Fibroblast of lung (primary cell): ENCODE measurements at regions not wholly inside any gene's neighbourhood (a gene's known extent, or its start where the extent isn't known, plus 50 kb on each side); places are given as distances from the start of the nearest gene placed in this dataset.

Experiments
- DNase-seq, 2 donors: peaks; one replicate each; pipeline versions ENCODE4 v3.0.0 to v3.0.0-alpha.2; 2010; ENCODE audit warnings: low read depth in 2 of 2
- H2AFZ ChIP-seq: 2 replicates; pipeline ENCODE4 v1.5.1; 2012; ENCODE audit warnings: low read length, control low read depth, inconsistent platforms
- H3K27ac ChIP-seq: 2 replicates; pipeline ENCODE4 v1.5.1; 2011; ENCODE audit warnings: low read length, control low read depth; ENCODE audit not compliant: insufficient read depth
- H3K27me3 ChIP-seq: 2 replicates; pipeline ENCODE4 v1.5.1; 2011; ENCODE audit warnings: mild to moderate bottlenecking, low read length; ENCODE audit not compliant: control insufficient read depth, insufficient read depth
- H3K36me3 ChIP-seq: 2 replicates; pipeline ENCODE4 v1.5.1; 2011; ENCODE audit warnings: low read length; ENCODE audit not compliant: control insufficient read depth, insufficient read depth
- H3K4me1 ChIP-seq: 2 replicates; pipeline ENCODE4 v1.5.1; 2011; ENCODE audit warnings: low read length; ENCODE audit not compliant: control insufficient read depth, insufficient read depth; ENCODE audit errors: extremely low read depth
- H3K4me2 ChIP-seq: 2 replicates; pipeline ENCODE4 v1.5.1; 2011; ENCODE audit warnings: low read length, control low read depth; ENCODE audit not compliant: insufficient read depth; ENCODE audit errors: extremely low read depth
- H3K4me3 ChIP-seq, 4 experiments: fragments of 200-600 bp in 1 of 4; sonication (generic) in 1 of 4; replicated peaks in 1 of 4; 2 replicates each; pipeline ENCODE4 v1.5.1; 2011 to 2016; ENCODE audit warnings: low read length in 4 of 4, low read depth in 3 of 4, mild to moderate bottlenecking in 3 of 4, control low read depth in 2 of 4, inconsistent platforms in 1 of 4, mixed read lengths in 1 of 4; ENCODE audit not compliant: insufficient read depth in 1 of 4; ENCODE audit errors: control extremely low read depth in 1 of 4
- H3K79me2 ChIP-seq: 2 replicates; pipeline ENCODE4 v1.5.1; 2012; ENCODE audit warnings: mild to moderate bottlenecking, low read length, inconsistent platforms; ENCODE audit not compliant: control insufficient read depth, insufficient read depth
- H3K9ac ChIP-seq: 2 replicates; pipeline ENCODE4 v1.5.1; 2011; ENCODE audit warnings: mild to moderate bottlenecking, low read length, control low read depth; ENCODE audit not compliant: insufficient read depth
- H3K9me3 ChIP-seq: 2 replicates; pipeline ENCODE4 v1.5.1; 2012; ENCODE audit warnings: low read depth, low read length; ENCODE audit not compliant: control insufficient read depth, insufficient read depth
- H4K20me1 ChIP-seq: 2 replicates; pipeline ENCODE4 v1.5.1; 2011; ENCODE audit warnings: low read length; ENCODE audit not compliant: control insufficient read depth, insufficient read depth; ENCODE audit errors: extremely low read depth
- CTCF ChIP-seq, 2 donors: IDR thresholded peaks in 1 of 2; conservative IDR thresholded peaks in 1 of 2; 1 replicate in 1 of 2; 2 replicates in 1 of 2; pipeline ENCODE4 v1.5.1; 2011 to 2012; ENCODE audit warnings: low read length in 2 of 2, control low read depth in 1 of 2, inconsistent platforms in 1 of 2, low read depth in 1 of 2, mild to moderate bottlenecking in 1 of 2
- EZH2 ChIP-seq: IDR thresholded peaks from 2 replicates; pipeline ENCODE4 v1.5.1; 2012; ENCODE audit warnings: low read length, control low read depth, mild to moderate bottlenecking; ENCODE audit errors: missing control alignments

DNA sequence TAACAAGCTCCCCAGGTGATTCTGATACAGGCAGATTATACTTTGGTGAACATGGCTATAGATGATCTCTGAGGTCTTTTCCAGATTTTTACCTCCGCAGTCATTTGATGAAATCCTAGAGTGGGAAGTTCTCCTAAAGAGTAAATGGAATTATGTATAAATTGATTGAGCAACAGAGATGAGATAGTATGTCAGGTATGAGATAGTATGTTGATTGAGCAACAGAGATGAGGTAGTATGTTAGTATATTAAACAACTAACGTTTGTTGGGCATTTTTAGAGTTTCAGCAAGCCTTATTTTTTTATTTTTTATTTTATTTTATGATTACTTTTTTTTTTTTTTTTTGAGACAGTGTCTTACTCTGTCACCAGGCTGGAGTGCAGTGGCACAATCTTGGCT, 265.0 kb upstream of the SOX2 start:
- Histone ChIP-seq H3K9me3 (no peaks in the 10 kb centered on the region), H4K20me1 (no peaks in the 10 kb centered on the region), H3K4me1 (no peaks in the 10 kb centered on the region), H3K27ac (no peak overlapping the region), H3K9ac (no peak overlapping the region), H3K79me2 (no peaks in the 10 kb centered on the region), H3K4me3 (no peak overlapping the region), H3K27me3 (no peaks in the 10 kb centered on the region), H2AFZ (no peak overlapping the region), H3K36me3 (no peaks in the 10 kb centered on the region), H3K4me2 (no peak overlapping the region)
- TF ChIP-seq EZH2 (no peak), CTCF (conservative IDR thresholded peaks at IDR 0.05 in 1 of 2, IDR thresholded peaks at IDR 0.05 in 1 of 2; ENCODE audit: low read depth in 1 of 2, low read length in 2 of 2) (no peak)
- no peak for DNase-seq

- H3K4me3 ChIP-seq, result no peak overlapping the region
- no peaks in the 10 kb centered on the region for H3K4me1 ChIP-seq
- H3K9ac ChIP-seq, result no peak overlapping the region
- H3K27me3 ChIP-seq, result no peaks in the 10 kb centered on the region
- H3K9me3 ChIP-seq, result no peaks in the 10 kb centered on the region
- no peaks in the 10 kb centered on the region for H3K79me2 ChIP-seq
- no peaks in the 10 kb centered on the region for H4K20me1 ChIP-seq
- no peaks in the 10 kb centered on the region for H3K36me3 ChIP-seq
- H3K4me2 ChIP-seq, result no peak overlapping the region
- no peak for DNase-seq
- no peak overlapping the region for H3K27ac ChIP-seq
- no peak overlapping the region for H2AFZ ChIP-seq
- TF ChIP-seq CTCF (conservative IDR thresholded peaks at IDR 0.05 in 1 of 2, IDR thresholded peaks at IDR 0.05 in 1 of 2; ENCODE audit: low read depth in 1 of 2, low read length in 2 of 2) (no peak), EZH2 (no peak)
Measured at GRCh38 chr3:181442066-181442465, 269.7 kb upstream of the SOX2 start.

- DNase-seq, result no peak
- H3K4me2 ChIP-seq, result no peak overlapping the region
- no peaks in the 10 kb centered on the region for H3K9me3 ChIP-seq
- H3K27ac ChIP-seq, result no peak overlapping the region
- H4K20me1 ChIP-seq, result no peaks in the 10 kb centered on the region
- no peaks in the 10 kb centered on the region for H3K4me1 ChIP-seq
- no peaks in the 10 kb centered on the region for H3K27me3 ChIP-seq
- H2AFZ ChIP-seq, result no peak overlapping the region
- no peaks in the 10 kb centered on the region for H3K36me3 ChIP-seq
- no peak overlapping the region for H3K4me3 ChIP-seq
- TF ChIP-seq CTCF (conservative IDR thresholded peaks at IDR 0.05 in 1 of 2, IDR thresholded peaks at IDR 0.05 in 1 of 2; ENCODE audit: low read depth in 1 of 2, low read length in 2 of 2), result no peak
- TF ChIP-seq EZH2, result no peak
- H3K79me2 ChIP-seq, result no peaks in the 10 kb centered on the region
- no peak overlapping the region for H3K9ac ChIP-seq
Measured at GRCh38 chr3:181432992-181433391, 278.7 kb upstream of the SOX2 start.
